NCI-H748 (cell line): ENCODE measurements at regions not wholly inside any gene's neighbourhood (a gene's known extent, or its start where the extent isn't known, plus 50 kb on each side); places are given as distances from the start of the nearest gene placed in this dataset.

Experiments
- DNase-seq: peaks from one replicate; lab custom pipeline; 2025; ENCODE audit not compliant: unreplicated experiment; lab: John Stamatoyannopoulos, UW

DNA sequence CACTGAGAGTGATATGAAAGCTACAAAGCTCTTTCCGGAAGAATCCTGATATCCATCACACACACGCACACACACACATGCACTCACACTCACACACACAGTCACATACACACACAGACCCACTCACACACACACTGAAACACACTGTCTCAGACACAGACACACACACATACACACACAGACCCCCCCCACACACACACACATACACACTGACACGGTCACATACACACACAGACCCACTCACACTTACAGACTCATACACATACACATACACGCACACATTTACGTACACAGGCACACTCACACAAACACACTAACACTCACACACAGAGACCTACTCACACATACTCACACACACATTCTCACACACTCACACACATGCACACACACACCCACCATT is 58.6 kb downstream of the LIG4 start:
- DNase-seq: no peak

DNA sequence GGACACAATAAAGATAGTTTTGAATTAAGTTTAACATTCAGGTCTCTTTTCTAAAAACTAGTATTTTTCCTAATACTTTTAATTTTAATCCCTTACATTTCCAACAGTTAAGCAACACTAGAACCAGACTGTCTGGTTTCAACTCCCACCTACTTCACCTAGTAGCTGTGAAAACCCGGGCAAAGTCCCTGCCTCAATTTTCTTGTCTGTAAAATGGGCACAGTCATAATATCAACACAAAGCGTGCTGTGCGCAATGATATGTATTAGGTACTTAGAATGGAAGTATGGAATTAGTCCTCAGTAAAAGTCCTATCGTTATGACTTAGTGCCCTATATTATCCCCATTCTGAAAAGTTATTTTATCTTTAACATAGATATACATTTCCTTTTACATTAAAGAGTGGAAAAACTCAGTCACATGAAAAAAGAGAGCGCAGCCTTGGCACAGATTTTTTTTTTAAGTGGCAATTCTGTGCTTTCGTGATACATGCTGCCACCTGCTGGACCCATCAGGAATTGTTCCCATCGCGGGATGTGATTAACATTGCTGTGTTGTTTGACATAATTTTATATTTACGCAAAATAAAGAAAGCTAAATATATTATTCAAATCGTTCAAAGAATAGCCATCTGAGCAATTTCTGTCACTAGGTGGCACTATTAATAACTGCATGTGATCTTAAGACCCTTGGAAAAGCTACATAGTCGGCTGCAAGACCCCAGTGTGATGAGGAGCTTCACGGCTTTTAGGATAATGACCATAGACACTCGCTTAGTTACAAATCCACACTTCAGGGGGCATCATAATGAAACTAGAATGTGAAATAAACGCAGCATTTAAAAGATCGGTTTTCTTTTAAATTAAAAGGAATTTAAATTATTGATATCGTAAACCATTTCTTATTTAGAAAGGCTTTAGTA is 59.9 kb downstream of the LIG4 start:
- peak; percentile 77 for DNase-seq

DNA sequence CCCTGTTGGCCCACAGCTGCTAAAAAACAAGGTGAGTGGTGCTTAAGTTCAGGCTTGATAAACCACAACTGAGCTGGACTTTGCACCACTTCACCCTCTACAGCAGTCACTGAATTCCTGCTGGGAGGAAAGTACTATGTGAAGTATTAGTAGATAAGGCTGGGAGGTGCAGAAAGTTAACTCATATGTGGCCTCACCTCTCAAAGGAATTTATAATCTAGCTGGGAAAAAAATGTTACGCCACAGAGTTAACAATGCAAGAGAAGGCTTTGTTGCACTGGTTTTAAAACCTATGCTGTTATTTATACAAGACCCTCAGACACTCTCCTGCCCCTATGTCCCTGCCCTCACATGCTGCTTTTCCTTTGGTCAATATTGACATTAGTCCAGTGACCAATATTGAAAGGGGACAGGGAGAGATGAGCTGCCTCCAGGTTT is 60.9 kb downstream of the LIG4 start:
- DNase-seq: peak; percentile 15

DNA sequence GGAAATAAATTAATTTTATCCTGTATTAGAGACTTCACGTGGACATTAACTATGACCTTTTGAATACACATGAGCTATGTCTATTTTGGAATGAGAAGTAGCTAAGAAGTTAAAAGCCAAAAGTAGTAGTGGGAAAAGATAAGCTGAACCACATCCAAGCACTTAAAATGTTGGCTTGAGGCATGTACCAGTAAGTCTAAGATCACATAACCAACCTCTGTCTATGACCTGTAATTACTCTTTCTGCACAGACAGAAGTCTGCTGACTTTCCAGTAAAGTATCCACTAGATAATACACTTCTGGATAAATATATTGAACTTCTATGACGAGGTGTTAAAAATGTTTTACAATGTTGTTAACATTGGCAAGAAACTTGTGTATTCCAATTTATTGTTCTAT is 68.7 kb downstream of the LIG4 start:
- DNase-seq: no peak

DNA sequence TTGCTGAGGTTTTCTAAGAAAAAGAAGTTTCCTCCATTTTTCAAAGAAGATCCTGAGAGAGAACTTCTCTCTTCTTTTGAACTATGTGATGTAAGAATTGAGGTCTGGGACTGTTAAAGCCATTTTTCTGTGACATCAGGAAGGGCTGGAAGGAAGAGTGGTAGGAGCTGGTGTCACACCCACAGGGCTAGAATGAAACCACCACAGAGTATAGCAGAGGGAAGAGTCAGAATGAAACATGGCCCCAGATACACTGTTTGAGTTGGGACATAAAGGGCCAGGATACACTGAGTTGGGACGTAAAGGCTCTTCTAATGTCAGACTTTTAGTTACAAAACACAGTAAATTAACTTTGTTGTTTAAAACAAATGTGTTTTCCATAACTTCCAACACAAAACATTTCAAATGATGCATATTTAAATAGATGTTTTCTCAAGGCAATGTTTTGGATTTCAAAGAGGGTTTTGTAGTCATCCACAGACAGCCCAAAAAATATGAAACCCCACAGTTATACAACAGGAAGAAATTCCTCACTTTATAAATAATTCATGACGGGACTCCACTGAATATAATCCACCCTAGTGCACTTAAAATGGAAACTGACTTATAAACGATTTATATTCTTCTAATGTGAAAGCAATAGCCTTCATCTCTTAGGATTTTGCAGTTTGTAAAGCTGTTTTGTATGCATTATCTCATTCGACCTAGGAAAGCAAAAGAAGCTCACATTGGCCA is 72.5 kb downstream of the LIG4 start:
- DNase-seq: no peak

DNA sequence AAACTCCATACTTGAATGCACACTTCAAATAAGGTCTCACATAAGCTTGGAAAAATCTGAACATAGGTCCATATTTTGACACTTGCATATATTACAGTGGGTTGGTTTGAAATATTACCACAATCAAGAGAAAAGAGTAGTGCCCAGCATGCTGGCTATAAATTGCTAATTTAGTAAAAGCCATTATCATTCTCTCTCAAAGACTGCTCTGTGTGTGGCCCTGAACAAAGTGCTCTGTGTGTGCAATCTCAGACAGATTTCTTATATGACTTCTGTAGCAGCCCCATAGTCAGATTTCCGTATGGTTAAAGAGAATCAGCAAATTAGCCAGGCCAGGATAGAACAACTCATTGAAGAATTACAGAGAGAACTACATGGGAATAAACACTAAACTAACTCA is 78.2 kb downstream of the LIG4 start:
- no peak for DNase-seq

DNA sequence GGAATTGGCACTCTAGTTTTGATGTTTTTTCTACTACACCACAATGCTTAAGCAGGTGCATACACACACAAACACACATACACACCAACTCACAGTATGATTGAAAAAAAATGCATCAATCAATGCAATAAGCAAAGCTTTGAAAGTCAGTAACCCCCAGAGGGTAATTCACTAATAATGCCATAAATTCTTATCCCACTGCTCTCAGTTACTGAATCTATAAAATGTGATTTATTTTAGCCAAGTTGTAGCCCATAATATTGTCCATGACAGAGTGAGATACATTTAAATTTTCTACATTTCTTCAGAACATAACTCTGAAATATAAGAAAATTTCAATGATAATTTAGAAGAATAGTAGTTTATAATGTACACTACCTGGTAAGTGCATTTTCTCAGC is 87.9 kb downstream of the LIG4 start:
- DNase-seq: no peak

DNA sequence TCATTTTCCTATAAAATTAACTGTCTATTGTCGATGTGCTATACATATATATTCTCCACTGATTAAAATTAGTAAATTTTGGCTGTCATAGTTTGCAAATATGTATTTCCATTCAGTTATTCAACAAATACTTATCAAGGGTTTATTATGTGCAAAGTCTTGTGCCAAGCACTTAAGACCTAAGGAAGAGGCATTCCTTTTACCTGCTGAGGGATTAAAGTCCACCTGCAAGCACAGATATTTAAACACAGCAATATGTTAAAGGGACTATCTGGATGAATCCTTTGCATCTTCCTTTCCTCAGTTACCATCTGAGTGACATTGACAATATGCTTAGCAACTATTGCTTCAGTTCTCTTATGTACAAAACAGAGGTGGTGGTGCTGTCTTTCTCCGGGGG is 89.3 kb downstream of the LIG4 start:
- no peak for DNase-seq

DNA sequence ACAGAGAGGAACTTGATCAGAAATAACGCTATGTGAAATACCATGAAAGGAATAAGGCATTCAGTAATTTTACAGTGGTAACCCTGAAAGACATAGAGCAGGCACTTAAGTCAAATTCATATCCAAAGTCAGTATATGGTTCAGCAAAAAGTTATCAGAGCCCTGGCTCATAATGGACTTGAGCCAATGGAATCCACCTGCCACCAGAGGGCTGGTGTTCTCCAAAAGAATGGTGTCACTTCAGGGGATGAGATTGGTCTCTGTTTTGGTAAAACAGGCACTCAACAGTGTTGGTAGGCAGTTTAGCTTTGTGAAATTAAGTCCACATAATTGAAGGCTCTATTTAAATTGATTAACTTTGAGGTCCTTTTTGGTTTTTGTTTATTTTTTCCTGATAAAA is 93.9 kb downstream of the LIG4 start:
- peak; percentile 64 for DNase-seq

DNA sequence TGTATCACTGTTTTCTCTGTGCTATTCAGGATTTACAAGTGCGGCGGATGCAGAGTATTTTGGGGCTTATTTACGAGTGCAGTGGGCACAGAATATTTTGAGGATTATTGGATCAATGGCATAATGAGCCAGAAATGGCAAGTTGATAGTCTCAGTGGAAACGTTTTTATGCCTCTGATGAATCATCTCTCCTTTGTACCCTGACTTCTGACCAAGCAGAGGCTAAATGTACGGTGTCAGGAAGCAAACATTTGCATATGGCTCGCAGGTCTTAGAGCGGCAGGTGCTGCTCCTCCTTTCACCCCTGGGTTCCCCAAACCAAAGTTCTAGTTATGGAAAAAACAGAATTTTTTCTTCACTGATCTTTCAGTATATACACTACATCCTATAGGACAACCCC is 94.5 kb downstream of the LIG4 start:
- peak; percentile 67 for DNase-seq

DNA sequence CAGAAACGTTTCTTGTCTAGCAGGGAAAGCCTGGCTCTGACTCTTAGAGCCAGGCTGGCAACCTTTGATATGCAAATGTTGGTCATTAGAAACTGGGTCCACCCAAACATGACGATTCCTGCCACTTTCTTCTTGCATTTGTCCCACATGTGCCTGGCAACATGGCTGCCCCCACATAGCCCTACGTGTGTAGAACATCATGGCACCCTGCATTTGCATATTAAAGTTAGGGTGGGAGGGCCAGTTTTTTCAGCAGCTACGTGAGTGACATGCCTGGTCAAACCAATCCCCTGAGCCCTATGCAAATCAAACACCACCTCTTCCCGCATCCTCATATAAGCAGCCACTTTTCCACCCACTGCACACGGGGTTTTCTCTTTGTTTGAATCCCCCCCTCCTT is 95.0 kb downstream of the LIG4 start:
- peak; percentile 97 for DNase-seq

DNA sequence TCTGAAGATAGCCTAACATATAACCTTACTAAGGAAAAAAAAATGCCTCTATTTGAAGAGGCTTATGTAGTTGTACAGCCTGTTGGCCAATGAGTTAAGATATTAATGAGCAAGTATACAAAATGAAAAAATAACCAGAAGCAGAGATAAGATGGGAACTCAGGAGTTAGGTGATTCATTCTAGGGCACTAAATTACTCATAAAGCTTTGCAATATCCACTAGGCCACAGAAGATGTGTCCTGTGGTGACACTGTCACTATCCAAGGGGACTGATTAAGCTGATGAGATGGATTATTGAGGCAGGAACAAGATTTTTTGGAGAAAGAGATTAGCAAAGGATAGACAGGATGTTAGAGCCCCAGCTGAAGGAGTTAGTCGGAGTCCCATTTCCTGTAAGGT is 99.6 kb downstream of the LIG4 start:
- no peak for DNase-seq

DNA sequence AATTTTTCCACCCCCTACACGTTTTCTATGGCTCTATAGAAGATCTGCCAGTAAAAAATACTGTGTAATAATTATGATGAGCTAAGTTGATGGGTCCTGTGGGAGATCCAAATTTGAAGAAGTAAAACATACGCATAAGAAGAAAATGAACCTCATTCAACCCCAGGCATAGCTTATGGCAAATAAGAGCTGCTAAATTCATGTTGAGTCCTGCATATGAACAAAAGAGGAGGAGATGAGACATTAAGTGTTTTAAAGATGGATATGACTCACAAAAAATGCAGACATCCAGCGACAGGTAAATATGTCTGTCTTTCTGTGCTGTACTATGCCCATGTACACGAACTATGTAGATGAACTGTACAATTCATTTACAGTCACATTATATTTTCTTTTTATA is 101.9 kb downstream of the LIG4 start:
- no peak for DNase-seq

DNA sequence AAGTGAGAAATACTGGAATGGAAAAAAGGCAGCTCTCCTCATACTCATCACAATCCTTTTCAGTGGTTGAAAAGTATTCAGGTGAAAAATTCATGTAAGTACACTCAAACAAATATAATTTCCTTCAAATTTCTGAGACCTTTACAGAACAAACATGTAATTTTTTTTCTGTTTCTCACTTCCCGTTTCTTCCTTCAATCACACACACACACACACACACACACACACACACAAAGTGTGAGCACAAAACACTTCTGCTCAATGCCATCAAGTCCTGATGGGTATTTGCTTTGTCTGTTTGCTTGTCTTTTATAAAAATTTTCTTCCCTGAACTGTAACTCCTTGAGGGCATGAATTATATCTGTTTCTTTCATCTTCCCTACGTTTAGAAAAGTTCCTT is 110.6 kb downstream of the LIG4 start:
- DNase-seq: no peak

DNA sequence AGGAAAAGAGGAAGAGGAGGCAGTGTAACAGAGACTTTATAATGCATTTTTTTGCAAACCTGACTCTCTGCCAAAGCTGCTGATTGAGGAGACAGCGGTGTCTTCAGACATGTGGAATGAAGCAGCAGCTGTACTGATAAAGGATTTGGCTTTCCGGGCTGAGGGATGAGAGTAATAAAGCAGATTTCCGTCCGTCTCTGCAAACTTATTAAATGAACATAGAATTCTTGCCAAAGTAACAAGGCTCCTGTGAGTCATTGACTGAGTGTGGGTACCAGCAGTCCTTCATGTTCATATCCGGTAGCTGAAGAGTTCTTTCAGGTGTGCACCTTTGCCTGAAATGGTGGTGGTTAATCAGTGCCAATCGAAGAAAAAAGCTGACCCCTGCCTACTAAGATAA is 112.6 kb downstream of the LIG4 start:
- DNase-seq: no peak

DNA sequence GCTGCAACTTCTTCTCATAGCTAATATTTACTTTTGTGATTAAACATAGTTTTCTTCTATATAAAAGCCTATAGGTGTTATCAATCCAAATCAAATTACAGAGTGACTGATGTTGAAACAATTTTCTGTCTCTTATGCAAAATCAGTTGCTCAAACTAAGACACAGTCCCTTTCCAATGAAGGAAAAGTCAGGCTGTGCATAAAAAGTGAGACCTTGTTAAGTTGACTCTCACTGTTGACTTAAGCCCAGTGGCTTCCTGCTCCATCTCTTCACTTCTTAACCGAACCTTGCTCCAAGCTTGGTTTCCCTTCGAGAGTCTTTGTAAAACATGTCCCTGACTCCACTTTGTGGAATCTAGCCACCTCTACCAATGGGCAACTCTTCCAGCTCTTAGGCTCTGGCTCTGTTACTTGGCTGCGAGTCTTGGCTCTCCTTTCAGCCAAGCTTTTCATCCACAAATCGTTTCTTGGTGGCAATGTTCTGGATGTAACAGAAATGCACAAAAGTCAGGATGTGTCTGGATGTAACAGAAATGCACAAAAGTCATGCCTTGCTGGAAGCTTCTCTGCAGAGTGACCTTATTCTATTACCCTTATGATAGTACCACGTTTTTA is 118.9 kb downstream of the LIG4 start:
- DNase-seq: peak; percentile 8

DNA sequence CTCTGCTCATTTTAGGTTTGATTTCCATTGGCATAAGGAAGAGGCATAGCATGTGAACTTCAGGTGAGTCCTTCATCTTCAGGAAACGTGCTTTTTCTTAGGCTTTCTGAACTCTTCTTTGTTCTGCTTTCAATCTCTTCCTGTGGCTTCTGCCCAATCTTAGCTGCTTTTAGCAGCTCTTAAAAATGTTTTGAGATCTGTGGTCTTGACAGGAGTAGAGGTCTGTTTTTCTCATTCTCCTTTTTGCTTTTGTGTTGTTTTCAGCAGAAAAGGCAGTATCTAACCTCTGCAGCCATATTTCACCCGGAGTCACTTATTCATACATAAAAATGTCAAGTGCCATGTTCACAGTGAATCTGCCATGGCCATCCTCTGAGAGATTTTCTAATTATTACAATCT is 120.3 kb downstream of the LIG4 start:
- DNase-seq: no peak

DNA sequence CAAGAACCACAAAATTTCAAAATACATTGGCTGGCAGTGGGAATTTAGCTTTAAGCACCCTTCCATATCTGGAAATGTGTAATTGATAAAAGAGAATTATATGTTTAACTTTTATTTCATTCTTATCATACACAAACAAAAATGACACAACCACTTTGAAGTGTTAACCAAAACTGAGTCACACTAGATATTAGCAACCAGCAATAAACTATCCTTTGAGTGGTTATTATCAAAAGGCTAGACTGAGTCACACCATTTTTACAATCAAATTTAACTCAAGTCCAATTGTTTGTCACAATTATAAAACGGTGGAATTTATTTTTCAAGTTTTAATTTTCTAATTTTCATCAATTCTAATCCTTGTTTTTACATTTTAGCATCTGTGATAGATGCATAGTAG is 121.7 kb downstream of the LIG4 start:
- no peak for DNase-seq

DNA sequence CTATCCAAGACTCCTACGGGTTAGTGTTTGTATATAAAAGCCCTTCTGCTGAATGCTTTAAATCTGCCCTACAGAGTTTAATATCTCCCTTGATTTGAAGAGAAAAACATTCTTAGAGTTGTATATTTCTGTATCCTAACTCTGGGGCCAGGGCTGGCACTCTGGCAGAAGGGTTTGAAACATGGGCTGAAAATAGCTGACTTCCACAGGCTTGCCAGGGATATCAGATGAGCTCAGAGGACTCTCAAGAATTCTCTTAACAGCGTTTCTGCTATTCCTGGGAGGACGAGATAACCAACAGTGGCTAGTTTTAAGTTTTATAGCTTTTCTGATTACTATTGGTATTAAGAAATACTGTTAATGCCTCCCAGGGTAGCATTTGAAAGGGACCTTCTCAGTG is 127.5 kb downstream of the LIG4 start:
- no peak for DNase-seq

DNA sequence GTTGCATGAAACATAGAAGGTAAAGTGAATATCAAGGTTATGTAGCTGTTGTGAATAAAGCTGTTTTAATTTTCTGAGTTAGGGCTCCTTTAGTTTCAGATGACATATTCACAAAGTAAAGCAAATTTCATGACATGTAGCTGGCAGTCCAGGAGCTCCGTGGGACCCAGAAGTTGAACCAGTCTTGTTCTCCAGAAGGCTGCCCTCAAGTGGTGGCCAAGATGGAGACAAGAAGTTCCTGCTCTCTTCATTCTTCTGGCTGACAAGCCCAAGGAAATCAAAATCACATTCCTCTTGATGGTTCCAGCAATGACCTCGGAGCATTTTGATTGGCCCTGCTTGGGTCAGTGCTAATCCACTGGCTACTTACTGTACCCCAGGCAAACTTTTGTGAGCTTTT is 128.7 kb downstream of the LIG4 start:
- peak; percentile 27 for DNase-seq

DNA sequence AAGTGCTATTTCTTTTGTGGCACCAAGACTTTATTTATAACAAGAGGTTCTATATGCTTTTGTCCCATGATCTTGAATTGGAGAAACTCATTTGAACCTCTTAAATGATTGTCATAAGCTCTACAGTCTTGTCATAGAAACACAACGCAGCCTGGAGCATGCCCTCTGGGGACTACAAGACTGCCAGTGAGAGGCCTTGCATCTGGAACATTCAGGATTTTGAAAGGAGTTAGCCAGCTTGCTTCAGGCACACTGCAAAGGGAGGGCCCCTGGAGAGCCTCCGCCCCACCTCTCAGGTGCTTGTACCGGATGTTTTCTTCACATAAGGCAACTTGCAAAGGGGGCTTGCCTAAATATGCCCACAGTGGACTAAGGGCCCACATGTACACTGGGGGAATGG is 130.5 kb downstream of the LIG4 start:
- no peak for DNase-seq

DNA sequence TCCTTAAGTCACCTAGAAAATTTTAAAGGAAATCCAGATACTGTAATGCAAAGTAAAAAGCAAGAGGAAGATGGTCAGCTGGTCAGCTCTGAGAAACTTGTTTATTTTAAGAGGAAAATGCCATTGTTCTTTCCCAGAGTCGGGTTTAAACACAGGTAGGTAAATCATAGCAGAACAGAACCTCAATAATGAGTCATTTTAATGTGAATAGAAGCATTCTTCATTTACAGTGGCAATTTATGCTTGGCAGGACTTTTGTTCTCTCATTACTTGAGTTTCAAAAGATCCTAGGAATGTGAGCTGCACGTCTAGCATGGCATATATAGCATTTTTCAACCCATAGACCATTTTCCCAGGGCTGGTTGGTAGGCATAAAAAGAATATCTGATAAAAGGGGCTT is 132.3 kb downstream of the LIG4 start:
- no peak for DNase-seq
